Fibroblast of lung (primary cell): ENCODE measurements at regions not wholly inside any gene's neighbourhood (a gene's known extent, or its start where the extent isn't known, plus 50 kb on each side); places are given as distances from the start of the nearest gene placed in this dataset.

ENCODE experiments used
- DNase-seq, 2 donors: peaks; one replicate each; pipeline versions ENCODE4 v3.0.0 to v3.0.0-alpha.2; 2010; ENCODE audit warnings: low read depth in 2 of 2
- H2AFZ ChIP-seq: 2 replicates; pipeline ENCODE4 v1.5.1; 2012; ENCODE audit warnings: low read length, control low read depth, inconsistent platforms
- H3K27ac ChIP-seq: 2 replicates; pipeline ENCODE4 v1.5.1; 2011; ENCODE audit warnings: low read length, control low read depth; ENCODE audit not compliant: insufficient read depth
- H3K27me3 ChIP-seq: 2 replicates; pipeline ENCODE4 v1.5.1; 2011; ENCODE audit warnings: mild to moderate bottlenecking, low read length; ENCODE audit not compliant: control insufficient read depth, insufficient read depth
- H3K36me3 ChIP-seq: 2 replicates; pipeline ENCODE4 v1.5.1; 2011; ENCODE audit warnings: low read length; ENCODE audit not compliant: control insufficient read depth, insufficient read depth
- H3K4me1 ChIP-seq: 2 replicates; pipeline ENCODE4 v1.5.1; 2011; ENCODE audit warnings: low read length; ENCODE audit not compliant: control insufficient read depth, insufficient read depth; ENCODE audit errors: extremely low read depth
- H3K4me2 ChIP-seq: 2 replicates; pipeline ENCODE4 v1.5.1; 2011; ENCODE audit warnings: low read length, control low read depth; ENCODE audit not compliant: insufficient read depth; ENCODE audit errors: extremely low read depth
- H3K4me3 ChIP-seq, 4 experiments: fragments of 200-600 bp in 1 of 4; sonication (generic) in 1 of 4; replicated peaks in 1 of 4; 2 replicates each; pipeline ENCODE4 v1.5.1; 2011 to 2016; ENCODE audit warnings: low read length in 4 of 4, low read depth in 3 of 4, mild to moderate bottlenecking in 3 of 4, control low read depth in 2 of 4, inconsistent platforms in 1 of 4, mixed read lengths in 1 of 4; ENCODE audit not compliant: insufficient read depth in 1 of 4; ENCODE audit errors: control extremely low read depth in 1 of 4
- H3K79me2 ChIP-seq: 2 replicates; pipeline ENCODE4 v1.5.1; 2012; ENCODE audit warnings: mild to moderate bottlenecking, low read length, inconsistent platforms; ENCODE audit not compliant: control insufficient read depth, insufficient read depth
- H3K9ac ChIP-seq: 2 replicates; pipeline ENCODE4 v1.5.1; 2011; ENCODE audit warnings: mild to moderate bottlenecking, low read length, control low read depth; ENCODE audit not compliant: insufficient read depth
- H3K9me3 ChIP-seq: 2 replicates; pipeline ENCODE4 v1.5.1; 2012; ENCODE audit warnings: low read depth, low read length; ENCODE audit not compliant: control insufficient read depth, insufficient read depth
- H4K20me1 ChIP-seq: 2 replicates; pipeline ENCODE4 v1.5.1; 2011; ENCODE audit warnings: low read length; ENCODE audit not compliant: control insufficient read depth, insufficient read depth; ENCODE audit errors: extremely low read depth
- CTCF ChIP-seq, 2 donors: IDR thresholded peaks in 1 of 2; conservative IDR thresholded peaks in 1 of 2; 1 replicate in 1 of 2; 2 replicates in 1 of 2; pipeline ENCODE4 v1.5.1; 2011 to 2012; ENCODE audit warnings: low read length in 2 of 2, control low read depth in 1 of 2, inconsistent platforms in 1 of 2, low read depth in 1 of 2, mild to moderate bottlenecking in 1 of 2
- EZH2 ChIP-seq: IDR thresholded peaks from 2 replicates; pipeline ENCODE4 v1.5.1; 2012; ENCODE audit warnings: low read length, control low read depth, mild to moderate bottlenecking; ENCODE audit errors: missing control alignments

DNA sequence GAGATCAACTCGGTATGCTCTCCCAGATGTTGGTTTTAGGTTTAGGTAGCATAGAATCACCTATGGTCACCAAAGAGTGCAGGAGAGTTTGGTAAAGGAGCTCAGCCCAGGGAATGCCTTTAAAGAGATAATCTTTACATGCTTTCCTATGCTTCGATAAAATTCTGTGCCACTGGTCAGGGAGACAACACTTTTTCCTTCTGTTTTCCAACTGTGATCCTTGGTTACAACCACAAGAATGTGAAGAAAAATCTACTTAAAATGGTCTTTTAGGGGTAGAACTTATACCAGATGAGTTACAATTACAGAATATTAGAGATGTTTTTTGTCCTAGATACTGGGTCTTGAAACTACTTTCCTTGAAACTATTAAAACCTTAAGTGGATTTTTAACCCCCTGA lies 895.6 kb downstream of the TTLL7 start:
- DNase-seq = peak; percentile 7 to 32
- Histone ChIP-seq H3K27me3 (no peaks in the 10 kb centered on the region), H2AFZ (no peak overlapping the region), H3K79me2 (no peaks in the 10 kb centered on the region), H3K27ac (no peak overlapping the region), H3K9ac (no peak overlapping the region), H3K4me1 (no peaks in the 10 kb centered on the region), H3K36me3 (no peaks in the 10 kb centered on the region), H3K4me3 (no peak overlapping the region), H4K20me1 (no peaks in the 10 kb centered on the region), H3K9me3 (no peaks in the 10 kb centered on the region), H3K4me2 (no peak overlapping the region)
- TF ChIP-seq EZH2 (no peak), CTCF (conservative IDR thresholded peaks at IDR 0.05 in 1 of 2, IDR thresholded peaks at IDR 0.05 in 1 of 2; ENCODE audit: low read depth in 1 of 2, low read length in 2 of 2) (no peak)

DNA sequence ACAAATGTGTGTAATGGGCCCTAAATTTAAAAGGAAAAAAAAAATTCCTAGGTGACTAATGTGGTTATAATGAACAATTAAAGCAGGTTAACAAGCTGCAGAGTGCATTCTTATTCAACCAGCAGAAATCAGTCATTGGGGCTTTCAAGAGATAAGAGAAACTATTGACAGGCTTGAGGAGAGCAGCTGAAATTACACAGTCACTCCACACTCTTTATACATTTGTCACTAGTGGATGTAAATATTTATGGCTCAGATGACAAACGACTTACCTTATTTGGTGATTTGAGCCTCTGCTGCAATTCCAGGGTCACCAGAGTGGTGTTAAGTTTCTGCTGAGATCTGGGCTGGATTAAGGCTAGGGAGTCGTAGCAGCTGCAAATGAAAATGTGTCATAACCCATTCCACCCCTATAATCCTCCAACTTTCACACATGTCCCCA lies 896.3 kb downstream of the TTLL7 start:
- no peak for TF ChIP-seq EZH2
- TF ChIP-seq CTCF (conservative IDR thresholded peaks at IDR 0.05 in 1 of 2, IDR thresholded peaks at IDR 0.05 in 1 of 2; ENCODE audit: low read depth in 1 of 2, low read length in 2 of 2) = no peak
- Histone ChIP-seq H3K4me1 (no peaks in the 10 kb centered on the region), H3K27ac (no peak overlapping the region), H4K20me1 (no peaks in the 10 kb centered on the region), H3K9ac (no peak overlapping the region), H3K4me2 (no peak overlapping the region), H3K36me3 (no peaks in the 10 kb centered on the region), H3K79me2 (no peaks in the 10 kb centered on the region), H3K9me3 (no peaks in the 10 kb centered on the region), H2AFZ (no peak overlapping the region), H3K4me3 (no peak overlapping the region), H3K27me3 (no peaks in the 10 kb centered on the region)
- DNase-seq = peak; percentile 72 to 91

- Histone ChIP-seq H3K36me3 (no peaks in the 10 kb centered on the region), H2AFZ (no peak overlapping the region), H3K4me3 (no peak overlapping the region), H3K79me2 (no peaks in the 10 kb centered on the region), H3K9me3 (no peaks in the 10 kb centered on the region), H3K27ac (no peak overlapping the region), H3K4me2 (no peak overlapping the region), H3K4me1 (no peaks in the 10 kb centered on the region), H4K20me1 (no peaks in the 10 kb centered on the region), H3K9ac (no peak overlapping the region), H3K27me3 (no peaks in the 10 kb centered on the region)
- peak in 1 of 2 donors; percentile 14 for DNase-seq
- TF ChIP-seq CTCF (conservative IDR thresholded peaks at IDR 0.05 in 1 of 2, IDR thresholded peaks at IDR 0.05 in 1 of 2; ENCODE audit: low read depth in 1 of 2, low read length in 2 of 2) = no peak
- TF ChIP-seq EZH2 = no peak
These were observed 897.5 kb downstream of the TTLL7 start for GRCh38 chr1:83101406-83101805.
